B cell (primary cell): ENCODE measurements at regions not wholly inside any gene's neighbourhood (a gene's known extent, or its start where the extent isn't known, plus 50 kb on each side); places are given as distances from the start of the nearest gene placed in this dataset.

Experiments
- EZH2 ChIP-seq: IDR thresholded peaks from 2 replicates; pipeline ENCODE4 v1.6.1; 2012; ENCODE audit warnings: borderline replicate concordance, low read depth, mild to moderate bottlenecking, moderate library complexity, low read length; ENCODE audit not compliant: insufficient read depth, poor library complexity, severe bottlenecking
- TF ChIP-seq, protein P1 (sequence below): fragments of 200-600 bp; IDR thresholded peaks from one replicate; pipeline ENCODE4 v1.8.0; 2022; ENCODE audit warnings: antibody characterized with exemption, mild to moderate bottlenecking

DNA sequence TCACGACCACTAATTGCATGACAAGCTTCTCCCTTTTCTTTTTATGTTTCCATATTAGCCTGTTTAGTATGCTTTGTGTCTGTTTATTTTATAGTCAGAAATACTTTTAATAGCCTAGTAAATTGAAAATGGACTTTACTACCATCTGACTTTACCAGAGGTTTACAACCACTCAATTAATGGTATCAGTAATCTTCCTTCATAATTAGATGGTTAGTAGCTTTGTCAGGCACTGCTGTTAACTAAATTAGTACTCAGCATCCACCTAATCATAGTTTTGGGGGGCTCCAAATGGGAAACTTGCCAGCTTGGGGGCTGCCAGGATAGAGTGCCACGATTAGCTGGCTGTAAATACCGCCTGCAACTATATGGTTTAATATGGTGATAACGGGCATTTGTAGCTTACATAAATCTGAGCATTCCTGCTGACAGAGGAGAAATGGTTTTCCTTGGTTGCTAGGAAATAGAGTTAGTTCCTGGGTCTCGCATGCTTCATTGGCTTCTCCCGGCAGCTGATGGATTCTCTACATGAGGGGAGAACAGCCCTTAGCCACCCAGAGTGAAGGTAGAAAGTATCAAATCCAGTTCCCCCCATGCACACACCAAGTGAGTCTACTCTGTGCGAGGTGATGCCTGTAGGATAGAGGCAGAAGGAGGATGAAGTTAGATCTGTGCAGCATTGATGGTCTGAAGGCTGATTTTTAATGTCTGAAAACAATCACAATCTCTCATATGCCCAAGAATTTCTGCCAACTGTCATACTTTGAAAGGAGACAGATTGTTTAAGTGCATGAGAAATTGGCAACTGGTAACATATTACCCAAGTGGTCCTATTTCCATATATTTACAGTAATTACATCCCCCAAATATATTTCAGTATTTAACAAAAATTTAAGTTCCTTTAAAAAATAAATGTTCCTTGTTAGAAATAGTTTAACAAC is 326.6 kb upstream of the PROK2 start:
- TF ChIP-seq, protein P1, sequence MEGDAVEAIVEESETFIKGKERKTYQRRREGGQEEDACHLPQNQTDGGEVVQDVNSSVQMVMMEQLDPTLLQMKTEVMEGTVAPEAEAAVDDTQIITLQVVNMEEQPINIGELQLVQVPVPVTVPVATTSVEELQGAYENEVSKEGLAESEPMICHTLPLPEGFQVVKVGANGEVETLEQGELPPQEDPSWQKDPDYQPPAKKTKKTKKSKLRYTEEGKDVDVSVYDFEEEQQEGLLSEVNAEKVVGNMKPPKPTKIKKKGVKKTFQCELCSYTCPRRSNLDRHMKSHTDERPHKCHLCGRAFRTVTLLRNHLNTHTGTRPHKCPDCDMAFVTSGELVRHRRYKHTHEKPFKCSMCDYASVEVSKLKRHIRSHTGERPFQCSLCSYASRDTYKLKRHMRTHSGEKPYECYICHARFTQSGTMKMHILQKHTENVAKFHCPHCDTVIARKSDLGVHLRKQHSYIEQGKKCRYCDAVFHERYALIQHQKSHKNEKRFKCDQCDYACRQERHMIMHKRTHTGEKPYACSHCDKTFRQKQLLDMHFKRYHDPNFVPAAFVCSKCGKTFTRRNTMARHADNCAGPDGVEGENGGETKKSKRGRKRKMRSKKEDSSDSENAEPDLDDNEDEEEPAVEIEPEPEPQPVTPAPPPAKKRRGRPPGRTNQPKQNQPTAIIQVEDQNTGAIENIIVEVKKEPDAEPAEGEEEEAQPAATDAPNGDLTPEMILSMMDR = no peak
- TF ChIP-seq EZH2 = no peak
